ENCODE measurements at regions not wholly inside any gene's neighbourhood (a gene's known extent, or its start where the extent isn't known, plus 50 kb on each side); places are given as distances from the start of the nearest gene placed in this dataset.

DNA sequence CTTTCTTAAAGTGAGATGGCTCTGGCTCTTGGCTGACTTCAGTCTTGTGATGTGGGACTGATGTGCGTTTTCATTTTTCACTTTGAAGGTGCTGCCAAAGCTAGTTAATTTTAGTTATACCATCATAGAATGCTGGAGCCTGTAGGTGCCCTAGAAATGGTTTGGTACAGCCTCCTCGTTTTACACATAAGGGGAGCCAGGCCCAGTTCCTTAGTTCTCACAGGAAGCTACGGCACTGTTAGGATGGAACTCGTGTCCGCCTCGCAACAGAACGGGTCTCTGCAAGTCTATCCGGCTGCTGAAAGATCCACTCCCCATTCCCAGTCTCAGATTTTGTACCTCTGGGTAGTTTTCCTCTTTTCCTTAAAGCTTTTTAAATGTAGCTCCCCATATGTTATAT, 173.2 kb upstream of the PRPS1L1 start:
- DNase-seq (ENCODE audit: low read depth): no peak

DNA sequence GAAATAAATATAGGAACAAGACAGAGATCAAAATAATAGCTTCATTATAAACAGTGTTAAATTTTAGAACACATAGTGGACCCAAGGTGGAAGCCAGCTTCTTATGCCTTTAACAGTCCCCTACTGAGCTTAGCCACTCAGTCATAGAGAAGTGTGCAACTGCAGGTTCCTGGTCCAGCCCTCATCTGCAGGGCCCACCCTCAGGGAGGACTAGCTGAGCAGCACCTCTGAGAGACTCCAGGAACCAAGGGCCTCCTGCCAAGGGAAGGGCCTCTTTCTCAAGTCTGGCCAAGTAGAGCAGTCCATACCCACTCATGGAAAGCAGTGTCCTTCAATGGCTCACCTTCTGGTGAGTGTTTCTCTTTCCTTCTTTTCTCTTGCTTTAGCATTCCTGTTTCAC, 173.7 kb upstream of the PRPS1L1 start:
- no peak for DNase-seq (ENCODE audit: low read depth)

DNA sequence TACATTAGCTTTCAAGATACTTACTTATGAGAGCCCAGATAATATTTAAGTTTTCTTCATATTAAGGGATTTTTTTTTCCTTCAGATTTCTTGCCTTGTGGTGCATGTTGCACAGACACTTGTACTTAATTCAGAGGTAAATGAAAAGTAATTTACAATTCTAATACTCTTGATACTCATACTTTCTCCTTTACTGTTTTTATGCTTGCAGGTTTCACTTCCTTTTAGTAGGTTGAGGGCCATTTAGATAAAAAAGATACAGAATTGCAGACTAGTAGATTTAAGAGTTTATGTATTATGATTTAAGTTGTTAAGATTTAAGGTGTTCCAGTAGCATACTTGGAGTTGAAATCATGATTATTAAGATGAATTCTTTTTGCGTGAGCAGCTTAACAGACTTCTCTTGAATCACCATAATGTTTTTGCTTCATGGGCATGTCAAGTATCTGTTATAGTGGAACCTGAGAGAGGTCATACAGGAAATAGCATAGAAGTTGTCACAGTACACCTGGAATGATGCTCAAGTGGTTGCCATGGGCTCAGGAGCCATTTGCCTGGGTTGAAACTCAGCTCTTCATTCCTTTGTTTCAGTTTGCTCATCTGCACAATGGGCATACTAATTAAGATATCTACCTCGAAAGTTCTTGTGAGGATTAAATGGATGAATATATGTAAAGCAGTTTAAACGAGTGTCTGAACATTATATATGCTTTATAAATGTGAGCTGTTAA, 174.8 kb upstream of the PRPS1L1 start:
- DNase-seq (ENCODE audit: low read depth): no peak

DNA sequence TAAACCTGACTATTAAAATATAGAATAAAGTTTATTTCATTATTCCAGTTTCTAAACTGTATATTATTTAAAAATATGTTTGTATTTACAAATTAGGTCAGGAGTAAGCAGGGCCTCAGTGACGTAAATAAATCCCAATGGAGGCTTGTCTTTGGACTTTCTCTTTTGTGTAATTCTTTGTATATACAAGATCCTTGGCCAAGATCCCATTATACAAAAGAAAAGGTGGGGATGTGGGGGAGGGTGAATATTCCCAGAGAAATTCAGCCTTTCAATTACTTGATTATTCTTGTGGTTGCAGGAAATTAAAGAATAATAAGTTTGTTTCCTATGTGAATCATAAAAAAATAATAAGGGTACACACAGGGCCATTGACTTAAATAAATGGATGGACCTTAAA, 178.7 kb upstream of the PRPS1L1 start:
- DNase-seq (ENCODE audit: low read depth): no peak

DNA sequence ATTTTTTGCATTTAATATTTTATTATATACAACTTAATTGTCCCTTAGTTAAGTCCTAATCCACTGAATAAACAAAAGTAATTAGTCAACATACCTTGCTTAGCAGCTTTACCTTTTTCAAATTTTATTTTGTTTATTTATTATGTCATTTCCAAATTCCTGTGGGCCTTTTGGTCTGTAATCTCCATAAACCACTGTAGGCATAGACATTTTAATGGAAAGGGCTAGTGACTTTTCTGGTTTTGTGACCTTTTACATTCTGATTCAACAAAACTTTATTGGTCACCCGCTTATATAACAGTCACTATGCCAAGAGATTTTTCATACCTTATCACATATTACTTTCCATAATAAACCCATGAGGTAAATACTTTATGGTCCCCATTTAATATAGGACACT, 181.3 kb upstream of the PRPS1L1 start:
- DNase-seq (ENCODE audit: low read depth): no peak

DNA sequence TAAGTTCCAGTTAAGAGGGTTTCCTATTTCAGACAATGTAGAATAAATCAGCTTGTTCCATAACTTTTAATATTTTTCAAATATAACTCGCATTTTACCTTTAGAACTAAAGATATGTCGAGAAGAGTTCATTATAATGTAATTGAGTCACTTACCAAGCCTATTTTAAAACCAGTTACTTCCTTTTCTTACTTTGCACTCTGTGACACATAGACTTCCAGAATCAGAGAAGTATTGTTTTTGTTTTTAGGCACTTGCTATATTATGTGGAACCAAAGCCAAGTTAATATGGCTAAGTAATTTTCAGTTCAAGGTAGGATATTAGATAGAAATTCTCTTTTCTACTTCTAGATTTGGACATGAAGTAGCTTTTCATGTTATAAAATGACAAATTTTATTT, 182.7 kb upstream of the PRPS1L1 start:
- DNase-seq (ENCODE audit: low read depth): no peak

DNA sequence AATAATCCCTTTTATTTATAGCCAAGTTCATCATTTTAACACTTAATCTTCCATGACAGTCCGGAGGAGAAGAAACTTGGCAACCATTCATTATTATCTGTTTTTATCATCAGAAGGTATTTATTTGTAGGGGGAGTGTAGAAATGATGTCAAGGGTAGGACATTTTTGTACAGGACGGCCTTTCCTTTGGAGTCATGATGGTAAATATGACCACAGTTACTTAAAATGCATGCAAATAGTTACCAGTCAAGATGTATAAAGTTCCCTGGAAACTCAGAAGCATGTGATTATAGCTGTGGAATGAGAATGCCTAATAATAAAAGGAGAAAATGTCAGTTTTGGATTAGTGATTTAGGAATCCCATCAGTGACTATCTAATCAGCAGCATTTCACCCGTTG, 183.1 kb upstream of the PRPS1L1 start:
- DNase-seq (ENCODE audit: low read depth): no peak

DNA sequence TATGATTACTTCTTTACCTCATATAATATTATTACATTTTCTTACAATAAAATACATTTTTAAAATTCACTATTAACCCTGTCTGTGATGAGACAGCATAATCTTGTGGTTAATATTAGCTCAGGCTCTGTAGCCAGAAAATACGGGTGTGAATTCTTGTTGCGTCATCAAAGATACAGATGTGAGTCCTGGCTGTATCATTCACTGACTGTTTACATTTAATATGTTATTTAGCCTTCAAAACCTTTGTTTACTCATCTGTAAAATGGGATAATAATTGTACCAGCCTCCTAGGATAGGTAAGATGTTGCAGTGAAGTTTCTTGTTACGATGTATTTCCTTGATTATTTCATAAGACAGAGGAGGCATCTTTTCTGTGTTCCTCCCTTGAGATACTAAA, 184.7 kb upstream of the PRPS1L1 start:
- DNase-seq (ENCODE audit: low read depth): no peak

DNA sequence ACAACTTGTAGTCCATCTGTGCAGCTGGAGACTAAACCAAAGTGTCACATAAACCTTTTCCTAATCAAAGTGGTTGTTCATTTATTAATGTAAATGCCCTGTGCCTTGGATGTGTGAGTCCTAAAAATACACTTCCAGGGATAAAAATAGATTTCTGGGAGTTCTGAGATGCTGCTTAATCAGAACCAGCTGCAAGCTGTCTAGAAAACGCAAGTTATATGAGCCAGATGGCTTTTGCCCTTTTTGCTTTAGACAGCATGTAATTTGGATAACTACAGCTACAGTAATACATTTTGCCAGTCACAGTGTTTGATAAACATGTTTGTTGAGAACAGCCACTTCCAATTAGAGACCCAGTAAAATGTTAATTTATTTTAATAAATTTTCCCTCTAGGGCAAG, 185.1 kb upstream of the PRPS1L1 start:
- no peak for DNase-seq (ENCODE audit: low read depth)

DNA sequence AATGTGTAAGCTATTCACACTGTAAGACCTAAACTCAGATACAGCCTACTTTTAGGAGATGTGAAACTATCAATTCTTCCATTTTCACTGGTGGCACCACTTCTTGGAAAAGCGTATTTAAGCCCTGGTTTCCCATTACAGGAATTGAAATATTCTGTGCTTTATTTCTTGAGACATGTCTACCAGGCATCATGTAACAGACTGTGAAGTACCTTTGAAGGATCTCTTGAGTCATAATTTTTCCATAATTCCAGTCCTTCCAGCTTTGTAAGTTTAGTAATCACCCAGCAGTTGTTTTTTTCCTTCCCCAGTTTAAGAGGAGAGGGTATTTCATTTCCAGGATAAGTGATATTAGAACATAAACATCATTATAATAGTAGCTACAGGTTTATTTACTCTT, 186.0 kb upstream of the PRPS1L1 start:
- DNase-seq (ENCODE audit: low read depth): no peak

DNA sequence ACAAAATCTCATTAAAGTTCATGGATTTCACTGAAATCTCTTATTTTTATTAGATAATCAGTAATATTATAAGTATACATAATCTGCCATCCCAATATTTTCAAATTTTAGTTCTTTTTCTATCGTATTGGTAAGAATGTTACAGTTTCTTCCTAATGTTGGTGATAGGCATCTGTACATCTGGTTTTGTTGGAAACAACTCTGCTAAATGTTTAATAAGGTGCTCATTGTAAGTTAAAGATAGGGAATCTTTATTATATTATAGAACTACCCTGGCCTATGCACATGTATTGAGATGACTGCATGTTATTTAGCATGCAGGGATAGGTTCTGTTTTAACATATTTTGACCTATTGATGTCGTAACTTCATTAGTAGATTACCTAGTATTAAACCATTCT, 188.6 kb upstream of the PRPS1L1 start:
- DNase-seq (ENCODE audit: low read depth): no peak

DNA sequence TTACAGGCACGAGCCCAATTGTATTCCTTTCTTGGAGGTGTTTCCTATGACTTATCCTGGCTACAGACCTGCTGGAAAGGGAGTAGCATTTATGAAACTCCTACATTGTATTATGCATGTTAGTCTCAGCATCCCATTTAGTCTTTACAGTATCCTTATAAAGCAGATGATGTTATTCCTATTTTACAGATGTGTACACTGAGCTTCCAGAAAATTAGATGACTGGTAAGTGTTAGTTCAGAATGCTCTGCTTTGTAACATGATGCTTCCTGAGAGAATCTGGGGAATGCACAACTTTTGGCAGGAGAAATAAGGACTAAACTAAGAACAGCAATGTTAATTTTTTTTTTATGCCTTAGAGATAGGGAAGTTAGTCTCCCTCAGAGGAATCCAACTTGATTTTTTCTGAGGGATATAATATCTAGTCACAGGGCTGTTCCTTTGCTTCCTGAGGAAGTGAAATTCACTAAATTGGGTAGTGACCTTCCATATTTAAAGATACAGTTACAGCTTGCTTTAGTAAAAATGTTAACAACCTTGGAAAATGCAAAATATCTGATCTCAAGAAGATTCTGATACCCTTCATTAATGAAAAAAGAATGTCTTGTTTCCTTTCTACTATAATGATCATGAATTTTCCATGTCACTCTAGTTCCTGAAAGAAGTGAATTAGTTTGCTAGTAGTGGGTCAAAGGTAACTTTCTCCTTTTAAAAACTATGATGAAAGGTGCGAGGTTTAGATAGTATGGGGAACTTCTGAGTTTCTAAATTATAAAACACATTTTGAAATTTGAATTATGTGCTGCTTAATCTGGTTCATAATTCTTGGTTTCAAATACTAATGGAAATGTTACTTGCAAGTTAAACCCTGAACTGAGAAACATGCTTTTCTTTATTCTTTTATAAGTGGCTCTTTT, 194.0 kb upstream of the PRPS1L1 start:
- no peak for DNase-seq (ENCODE audit: low read depth)

DNA sequence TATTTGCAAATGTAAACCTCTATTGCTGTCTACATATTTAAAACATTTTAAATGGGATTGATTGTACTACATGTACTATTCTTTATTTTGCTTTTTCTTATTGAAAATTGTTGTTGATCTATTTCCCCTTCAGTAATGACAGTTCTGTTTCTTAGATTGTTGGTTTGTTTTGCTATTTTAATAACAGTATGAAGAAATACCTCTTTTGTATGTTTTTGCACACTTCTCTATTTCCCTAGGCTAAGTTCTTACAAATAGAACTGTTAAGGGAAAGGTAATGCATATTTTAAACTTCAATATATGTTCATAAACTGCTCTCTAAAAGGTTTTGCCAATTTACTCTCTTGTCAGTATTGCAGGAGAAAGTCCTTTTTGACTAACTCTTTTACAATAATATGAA, 195.0 kb upstream of the PRPS1L1 start:
- no peak for DNase-seq (ENCODE audit: low read depth)

DNA sequence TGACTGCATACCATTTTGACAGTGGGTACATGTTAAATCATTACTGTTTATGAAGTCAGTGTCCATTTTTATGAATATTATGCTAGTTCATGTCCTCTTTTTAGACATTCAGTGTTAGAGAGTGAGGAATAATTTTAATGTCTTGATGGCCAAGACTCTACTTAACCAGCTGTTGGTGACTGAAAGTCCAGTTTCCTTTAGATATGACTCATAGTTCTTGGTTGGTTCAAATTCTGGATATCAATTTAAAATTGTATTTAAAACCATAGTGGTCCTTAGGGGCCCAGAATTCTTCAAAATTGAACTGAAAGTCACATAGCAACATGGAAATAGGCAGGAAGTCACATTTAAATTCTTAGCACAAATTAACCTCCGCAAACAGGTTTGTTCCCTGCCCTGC, 196.5 kb upstream of the PRPS1L1 start:
- DNase-seq (ENCODE audit: low read depth): no peak

DNA sequence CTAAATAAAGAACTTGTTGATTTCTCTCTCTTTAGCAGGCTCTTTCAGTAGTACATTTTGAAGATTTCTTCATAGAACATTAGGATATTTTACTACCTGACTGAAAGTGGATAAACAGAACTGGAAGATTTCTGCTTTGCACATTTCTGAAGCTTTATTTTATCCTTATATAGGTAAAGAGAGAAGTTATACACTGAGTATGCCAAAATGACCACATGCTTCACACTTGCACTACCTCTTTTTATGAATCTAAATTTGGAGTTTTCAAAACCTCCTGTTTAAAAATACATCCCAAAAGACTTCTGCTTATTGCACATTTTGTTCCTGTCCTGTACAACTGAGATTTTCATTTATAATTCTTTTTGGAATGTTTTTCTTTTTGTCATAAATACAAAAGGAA, 197.4 kb upstream of the PRPS1L1 start:
- no peak for DNase-seq (ENCODE audit: low read depth)

DNA sequence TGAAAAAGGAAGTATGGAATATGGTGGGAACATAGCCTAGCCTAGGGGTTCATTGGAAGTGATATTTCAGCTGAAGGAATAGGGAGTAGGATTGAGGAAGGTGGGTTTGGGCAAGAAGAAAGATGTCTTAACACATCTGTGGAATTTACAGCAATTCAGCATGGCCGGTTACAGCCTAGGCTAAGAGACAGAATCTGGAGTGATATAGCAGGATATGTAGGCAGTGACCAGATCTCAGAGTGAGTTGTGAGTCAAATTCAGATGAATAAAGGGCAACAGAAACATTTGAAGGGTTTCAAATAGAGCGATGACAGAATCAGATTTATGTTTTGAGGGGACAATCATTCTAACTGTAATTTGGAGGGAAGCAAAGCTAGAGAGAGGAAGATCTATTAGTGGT, 199.0 kb upstream of the PRPS1L1 start:
- no peak for DNase-seq (ENCODE audit: low read depth)

DNA sequence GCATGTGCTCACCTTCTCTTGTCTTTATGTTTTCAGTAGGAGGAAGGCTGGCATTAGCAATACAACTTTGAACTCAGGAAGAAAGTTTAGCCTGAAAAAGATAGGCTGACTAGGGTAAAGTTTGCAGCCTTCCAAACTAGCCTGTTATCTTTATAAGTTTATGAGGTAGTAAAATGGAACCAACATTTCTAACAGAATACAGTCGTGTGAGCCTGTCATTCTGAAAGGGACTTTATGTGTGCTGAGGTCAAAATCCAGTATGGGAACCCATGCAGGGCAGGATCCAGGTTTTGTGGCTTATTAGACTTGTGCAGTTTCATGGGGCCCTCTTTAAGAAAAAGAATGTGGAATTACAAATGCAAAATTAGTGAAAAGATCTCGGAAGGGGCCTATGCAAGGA, 201.0 kb upstream of the PRPS1L1 start:
- no peak for DNase-seq (ENCODE audit: low read depth)

DNA sequence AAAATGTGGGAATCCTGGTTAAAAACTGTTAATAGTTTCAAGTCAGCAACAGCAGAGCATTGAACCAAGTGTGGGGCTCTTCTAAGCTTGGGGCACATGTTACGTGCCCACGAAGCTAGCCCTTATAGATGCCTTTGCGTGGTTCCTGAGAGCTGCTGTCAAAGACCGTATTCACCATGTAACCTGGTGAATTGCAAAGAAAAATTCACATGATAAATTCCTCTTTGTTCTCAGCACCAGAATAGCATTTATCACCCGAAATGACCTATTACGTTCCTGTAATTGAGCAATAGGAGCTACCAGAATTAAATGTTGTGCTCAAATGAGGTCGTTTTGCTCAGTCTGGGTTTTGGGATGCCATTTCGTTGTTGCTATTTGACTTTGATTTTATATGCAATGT, 202.6 kb upstream of the PRPS1L1 start:
- DNase-seq (ENCODE audit: low read depth): no peak

DNA sequence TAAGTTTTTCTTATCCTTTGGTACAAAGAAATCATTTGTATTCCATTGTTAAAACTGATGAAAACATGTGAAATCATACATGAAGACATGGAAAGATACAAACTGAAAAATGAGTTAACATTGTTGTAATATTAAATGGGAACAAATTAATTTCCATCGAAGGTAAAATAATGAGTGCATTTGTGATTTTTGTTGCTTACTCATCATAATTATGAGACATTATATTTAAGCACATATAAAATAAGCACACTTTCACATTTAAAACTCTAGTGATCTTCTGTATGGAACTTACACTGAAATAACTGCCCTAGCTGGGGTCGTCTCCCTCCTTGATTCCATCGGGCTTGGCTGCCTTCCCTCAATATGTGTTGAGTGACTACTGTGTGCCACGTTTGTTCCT, 204.2 kb upstream of the PRPS1L1 start:
- no peak for DNase-seq (ENCODE audit: low read depth)

DNA sequence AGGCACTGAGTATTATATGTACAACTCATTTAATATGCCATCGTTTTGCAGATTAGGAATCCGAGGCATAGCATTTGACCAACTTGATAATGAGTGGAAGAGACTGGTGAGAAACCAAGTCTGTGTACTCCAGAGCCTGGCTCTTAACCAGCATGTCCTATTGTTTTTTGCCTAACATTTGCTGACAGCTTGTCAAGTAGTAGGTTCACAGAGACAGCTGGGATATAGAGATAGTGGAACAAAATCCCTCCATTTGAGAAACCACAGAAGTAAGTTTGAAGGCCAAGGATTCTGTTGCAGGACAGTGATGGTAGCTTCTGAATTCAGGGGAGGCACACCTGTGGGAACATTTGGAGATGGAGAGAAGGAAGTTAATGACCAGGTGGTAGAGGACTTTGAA, 206.9 kb upstream of the PRPS1L1 start:
- no peak for DNase-seq (ENCODE audit: low read depth)

DNA sequence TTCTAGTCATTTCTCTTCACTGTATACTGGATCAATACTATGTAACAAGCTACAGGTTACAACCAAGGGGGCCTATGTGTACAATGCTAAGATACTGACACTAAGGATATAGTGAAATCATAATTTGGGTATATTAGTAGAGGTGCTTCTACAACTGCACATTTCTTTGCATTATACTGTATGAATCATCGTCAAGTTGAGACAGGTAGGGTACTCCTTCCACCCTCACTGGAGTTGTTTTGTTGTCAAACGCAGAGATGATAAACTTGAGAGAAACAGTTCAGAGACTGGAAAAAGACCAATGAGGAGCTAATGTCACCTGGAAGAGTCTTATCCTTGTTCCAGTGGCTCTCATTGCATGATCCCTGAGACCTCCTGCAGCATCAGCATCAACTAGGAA, 208.2 kb upstream of the PRPS1L1 start:
- no peak for DNase-seq (ENCODE audit: low read depth)

DNA sequence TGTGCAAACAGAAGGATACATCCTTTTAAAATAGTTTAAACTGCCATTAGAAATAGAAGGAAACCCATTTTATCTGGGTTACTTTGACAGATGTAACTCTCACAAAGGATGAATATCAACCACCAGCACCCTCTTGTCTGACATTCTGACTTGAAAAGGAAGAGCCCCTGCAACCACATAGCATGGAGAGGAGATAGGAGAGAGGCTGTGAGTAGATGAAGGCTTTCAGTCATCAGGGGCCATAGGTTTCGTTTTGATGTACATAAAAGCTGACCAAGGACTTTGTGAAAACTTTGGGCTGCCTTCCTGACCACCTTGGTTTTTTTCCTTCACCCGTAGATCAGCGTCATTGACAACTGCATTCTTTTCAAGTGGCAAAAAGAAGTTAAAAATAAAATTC, 211.6 kb upstream of the PRPS1L1 start:
- DNase-seq (ENCODE audit: low read depth): no peak

DNA sequence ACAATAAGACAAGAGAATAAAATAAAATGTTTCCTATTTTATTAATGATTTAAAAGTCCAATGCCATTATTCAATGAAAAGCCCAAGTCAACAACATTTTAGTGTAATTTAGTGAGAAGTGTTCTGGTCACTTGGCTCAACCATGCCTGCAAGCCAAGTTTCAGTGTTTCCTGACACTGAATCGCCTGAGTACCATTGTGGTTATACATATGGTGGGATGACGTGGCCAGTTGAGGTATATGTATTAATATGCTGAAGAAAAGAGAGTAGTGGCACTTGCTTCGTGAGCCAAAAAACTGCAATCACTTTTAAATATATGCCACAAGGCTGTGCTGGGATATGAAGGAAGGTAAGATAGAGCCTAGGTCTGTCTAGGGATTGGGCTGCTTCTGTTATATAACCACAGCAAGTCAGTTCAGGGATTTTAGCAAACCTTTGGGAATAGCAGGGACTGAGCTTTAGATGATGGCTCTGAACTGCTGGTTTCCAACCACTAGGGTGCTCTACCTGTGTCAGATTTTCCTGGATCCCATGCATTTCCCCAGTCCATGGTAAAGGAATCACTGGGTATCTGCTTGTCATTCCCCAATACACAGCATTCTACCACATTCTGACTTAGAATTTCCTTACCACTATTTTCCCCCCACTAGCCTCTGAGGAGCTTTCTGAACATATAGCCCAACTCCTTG, 214.0 kb upstream of the PRPS1L1 start:
- peak; percentile 33 for DNase-seq (ENCODE audit: low read depth)

Measured in Daoy (cell line).